ENCODE measurements at regions not wholly inside any gene's neighbourhood (a gene's known extent, or its start where the extent isn't known, plus 50 kb on each side); places are given as distances from the start of the nearest gene placed in this dataset.

- peaks cover 0 to 4% of the 10 kb centered on the region in 2 donors for H3K4me1 ChIP-seq (ENCODE audit: control insufficient read depth in 2 of 2, insufficient read depth in 1 of 2, low read depth in 1 of 2, low read length in 2 of 2)
- H2BK120ac ChIP-seq (ENCODE audit: low read depth, low read length), result no peak overlapping the region
- H3K14ac ChIP-seq (ENCODE audit: low read length), result no peak overlapping the region
- H2BK5ac ChIP-seq (ENCODE audit: low read length), result no peak overlapping the region
- no peak overlapping the region for H2AFZ ChIP-seq (ENCODE audit: low read length)
- peaks cover 0 to 1% of the 10 kb centered on the region in 2 donors for H3K9me3 ChIP-seq (replicated peaks in 1 of 2; ENCODE audit: control insufficient read depth in 2 of 2, insufficient read depth in 1 of 2, low read depth in 1 of 2, low read length in 2 of 2)
- no peak for DNase-seq (ENCODE audit: low spot score)
- no peak overlapping the region for H3K4me3 ChIP-seq (ENCODE audit: low read length in 2 of 2)
- H2AK5ac ChIP-seq (ENCODE audit: low read depth, low read length), result no peak overlapping the region
- H2BK12ac ChIP-seq (ENCODE audit: low read length), result no peak overlapping the region
- H4K91ac ChIP-seq (ENCODE audit: low read depth, low read length, poor library complexity), result no peak overlapping the region
- H3K27me3 ChIP-seq (ENCODE audit: control insufficient read depth in 3 of 3, insufficient read depth in 3 of 3, low read depth in 1 of 3, low read length in 3 of 3), result no peaks in the 10 kb centered on the region
- H3K4ac ChIP-seq (ENCODE audit: low read length), result no peak overlapping the region
- H3K79me1 ChIP-seq (ENCODE audit: low read depth, low read length), result no peaks in the 10 kb centered on the region
- no peak overlapping the region for H3K23ac ChIP-seq (ENCODE audit: low read depth, low read length, poor library complexity)
- H3K4me2 ChIP-seq (ENCODE audit: insufficient read depth, low read length, poor library complexity, severe bottlenecking), result no peak overlapping the region
- no CpG with 5 or more reads among the region's 9 CpGs for WGBS, 2 donors (ENCODE audit: extremely low coverage in 2 of 2, insufficient read length in 2 of 2, insufficient replicate concordance in 1 of 2)
- no peak overlapping the region for H2BK15ac ChIP-seq (ENCODE audit: low read length)
- H3K18ac ChIP-seq (ENCODE audit: low read length), result no peak overlapping the region
- no peak overlapping the region for H4K8ac ChIP-seq (ENCODE audit: low read depth, low read length)
- no peak overlapping the region for H3K9ac ChIP-seq (ENCODE audit: low read depth, low read length, poor library complexity)
- no peak overlapping the region for H3K27ac ChIP-seq (replicated peaks; ENCODE audit: low read length)
- H3K36me3 ChIP-seq (replicated peaks in 1 of 2; ENCODE audit: control insufficient read depth in 2 of 2, insufficient read depth in 2 of 2, low read length in 2 of 2), result no peaks in the 10 kb centered on the region
Observed at GRCh38 chr10:117616179-117616578, 73.6 kb downstream of the EMX2 start.

- H3K4ac ChIP-seq (ENCODE audit: low read length), result no peak overlapping the region
- no peaks in the 10 kb centered on the region for H3K36me3 ChIP-seq (replicated peaks in 1 of 2; ENCODE audit: control insufficient read depth in 2 of 2, insufficient read depth in 2 of 2, low read length in 2 of 2)
- no peak overlapping the region for H2AK5ac ChIP-seq (ENCODE audit: low read depth, low read length)
- no peak overlapping the region for H3K14ac ChIP-seq (ENCODE audit: low read length)
- no peak overlapping the region for H2BK15ac ChIP-seq (ENCODE audit: low read length)
- DNase-seq (ENCODE audit: low spot score), result no peak
- H3K9me3 ChIP-seq (replicated peaks in 1 of 2; ENCODE audit: control insufficient read depth in 2 of 2, insufficient read depth in 1 of 2, low read depth in 1 of 2, low read length in 2 of 2), result peaks cover 0 to 1% of the 10 kb centered on the region in 2 donors
- H3K23ac ChIP-seq (ENCODE audit: low read depth, low read length, poor library complexity), result no peak overlapping the region
- no peak overlapping the region for H3K27ac ChIP-seq (replicated peaks; ENCODE audit: low read length)
- WGBS, 2 donors (ENCODE audit: extremely low coverage in 2 of 2, insufficient read length in 2 of 2, insufficient replicate concordance in 1 of 2), result no CpG with 5 or more reads among the region's 3 CpGs
- no peaks in the 10 kb centered on the region for H3K79me1 ChIP-seq (ENCODE audit: low read depth, low read length)
- no peak overlapping the region for H3K9ac ChIP-seq (ENCODE audit: low read depth, low read length, poor library complexity)
- H2AFZ ChIP-seq (ENCODE audit: low read length), result no peak overlapping the region
- H3K4me2 ChIP-seq (ENCODE audit: insufficient read depth, low read length, poor library complexity, severe bottlenecking), result no peak overlapping the region
- no peak overlapping the region for H4K8ac ChIP-seq (ENCODE audit: low read depth, low read length)
- H3K4me3 ChIP-seq (ENCODE audit: low read length in 2 of 2), result no peak overlapping the region
- H3K27me3 ChIP-seq (ENCODE audit: control insufficient read depth in 3 of 3, insufficient read depth in 3 of 3, low read depth in 1 of 3, low read length in 3 of 3), result no peaks in the 10 kb centered on the region
- peaks cover 0 to 4% of the 10 kb centered on the region in 2 donors for H3K4me1 ChIP-seq (ENCODE audit: control insufficient read depth in 2 of 2, insufficient read depth in 1 of 2, low read depth in 1 of 2, low read length in 2 of 2)
- H3K18ac ChIP-seq (ENCODE audit: low read length), result no peak overlapping the region
- no peak overlapping the region for H4K91ac ChIP-seq (ENCODE audit: low read depth, low read length, poor library complexity)
- no peak overlapping the region for H2BK5ac ChIP-seq (ENCODE audit: low read length)
- no peak overlapping the region for H2BK120ac ChIP-seq (ENCODE audit: low read depth, low read length)
- no peak overlapping the region for H2BK12ac ChIP-seq (ENCODE audit: low read length)
Observed at GRCh38 chr10:117617086-117617485, 74.5 kb downstream of the EMX2 start.

GRCh38 chr10:117617659-117618058 is 75.1 kb downstream of the EMX2 start:
- Histone ChIP-seq H4K91ac (ENCODE audit: low read depth, low read length, poor library complexity) (no peak overlapping the region), H3K4me1 (ENCODE audit: control insufficient read depth in 2 of 2, insufficient read depth in 1 of 2, low read depth in 1 of 2, low read length in 2 of 2) (peaks cover 0 to 4% of the 10 kb centered on the region in 2 donors), H3K23ac (ENCODE audit: low read depth, low read length, poor library complexity) (no peak overlapping the region), H2BK15ac (ENCODE audit: low read length) (no peak overlapping the region), H2BK12ac (ENCODE audit: low read length) (no peak overlapping the region), H3K36me3 (replicated peaks in 1 of 2; ENCODE audit: control insufficient read depth in 2 of 2, insufficient read depth in 2 of 2, low read length in 2 of 2) (no peaks in the 10 kb centered on the region), H2BK120ac (ENCODE audit: low read depth, low read length) (no peak overlapping the region), H3K9me3 (replicated peaks in 1 of 2; ENCODE audit: control insufficient read depth in 2 of 2, insufficient read depth in 1 of 2, low read depth in 1 of 2, low read length in 2 of 2) (peaks cover 0 to 1% of the 10 kb centered on the region in 2 donors), H3K4ac (ENCODE audit: low read length) (no peak overlapping the region), H3K27ac (replicated peaks; ENCODE audit: low read length) (no peak overlapping the region), H3K4me2 (ENCODE audit: insufficient read depth, low read length, poor library complexity, severe bottlenecking) (no peak overlapping the region), H2BK5ac (ENCODE audit: low read length) (no peak overlapping the region), H3K27me3 (ENCODE audit: control insufficient read depth in 3 of 3, insufficient read depth in 3 of 3, low read depth in 1 of 3, low read length in 3 of 3) (no peaks in the 10 kb centered on the region), H3K4me3 (ENCODE audit: low read length in 2 of 2) (no peak overlapping the region), H2AFZ (ENCODE audit: low read length) (no peak overlapping the region), H4K8ac (ENCODE audit: low read depth, low read length) (no peak overlapping the region), H3K9ac (ENCODE audit: low read depth, low read length, poor library complexity) (no peak overlapping the region), H3K18ac (ENCODE audit: low read length) (no peak overlapping the region), H3K79me1 (ENCODE audit: low read depth, low read length) (no peaks in the 10 kb centered on the region), H2AK5ac (ENCODE audit: low read depth, low read length) (no peak overlapping the region), H3K14ac (ENCODE audit: low read length) (no peak overlapping the region)
- WGBS, 2 donors (ENCODE audit: extremely low coverage in 2 of 2, insufficient read length in 2 of 2, insufficient replicate concordance in 1 of 2), result no CpG with 5 or more reads among the region's 5 CpGs
- no peak for DNase-seq (ENCODE audit: low spot score)

- no CpG with 5 or more reads among the region's 7 CpGs for WGBS, 2 donors (ENCODE audit: extremely low coverage in 2 of 2, insufficient read length in 2 of 2, insufficient replicate concordance in 1 of 2)
- no peak overlapping the region for H2BK12ac ChIP-seq (ENCODE audit: low read length)
Observed at GRCh38 chr10:117619223-117619622, 76.7 kb downstream of the EMX2 start.

More at GRCh38 chr10:117619223-117619622, 76.7 kb downstream of the EMX2 start:
- no peak overlapping the region for H2BK120ac ChIP-seq (ENCODE audit: low read depth, low read length)
- H3K18ac ChIP-seq (ENCODE audit: low read length), result no peak overlapping the region
- H3K4ac ChIP-seq (ENCODE audit: low read length), result no peak overlapping the region
- peaks cover 0 to 1% of the 10 kb centered on the region in 2 donors for H3K9me3 ChIP-seq (replicated peaks in 1 of 2; ENCODE audit: control insufficient read depth in 2 of 2, insufficient read depth in 1 of 2, low read depth in 1 of 2, low read length in 2 of 2)
- H3K79me1 ChIP-seq (ENCODE audit: low read depth, low read length), result no peaks in the 10 kb centered on the region
- H4K8ac ChIP-seq (ENCODE audit: low read depth, low read length), result no peak overlapping the region
- no peak overlapping the region for H3K14ac ChIP-seq (ENCODE audit: low read length)
- no peak overlapping the region for H2AFZ ChIP-seq (ENCODE audit: low read length)
- H3K23ac ChIP-seq (ENCODE audit: low read depth, low read length, poor library complexity), result no peak overlapping the region
- H3K36me3 ChIP-seq (replicated peaks in 1 of 2; ENCODE audit: control insufficient read depth in 2 of 2, insufficient read depth in 2 of 2, low read length in 2 of 2), result no peaks in the 10 kb centered on the region
- no peak overlapping the region for H3K9ac ChIP-seq (ENCODE audit: low read depth, low read length, poor library complexity)
- no peak for DNase-seq (ENCODE audit: low spot score)
- H3K4me3 ChIP-seq (ENCODE audit: low read length in 2 of 2), result no peak overlapping the region
- H2AK5ac ChIP-seq (ENCODE audit: low read depth, low read length), result no peak overlapping the region
- H2BK5ac ChIP-seq (ENCODE audit: low read length), result no peak overlapping the region
- H2BK15ac ChIP-seq (ENCODE audit: low read length), result no peak overlapping the region
- H3K4me1 ChIP-seq (ENCODE audit: control insufficient read depth in 2 of 2, insufficient read depth in 1 of 2, low read depth in 1 of 2, low read length in 2 of 2), result no peaks in the 10 kb centered on the region
- H3K4me2 ChIP-seq (ENCODE audit: insufficient read depth, low read length, poor library complexity, severe bottlenecking), result no peak overlapping the region
- H3K27ac ChIP-seq (replicated peaks; ENCODE audit: low read length), result no peak overlapping the region
- H4K91ac ChIP-seq (ENCODE audit: low read depth, low read length, poor library complexity), result no peak overlapping the region
- H3K27me3 ChIP-seq (ENCODE audit: control insufficient read depth in 3 of 3, insufficient read depth in 3 of 3, low read depth in 1 of 3, low read length in 3 of 3), result no peaks in the 10 kb centered on the region
